H1 (cell line): ENCODE measurements at regions not wholly inside any gene's neighbourhood (a gene's known extent, or its start where the extent isn't known, plus 50 kb on each side); places are given as distances from the start of the nearest gene placed in this dataset.

ENCODE experiments used
- CTCF ChIA-PET: fragments of 300-600 bp; sonication (Branson Sonifier 250); formaldehyde crosslinking; loops from one replicate; lab custom pipeline; 2021; ENCODE audit not compliant: partially characterized antibody; lab: Charles Lee
- POLR2A ChIA-PET: fragments of 300-600 bp; sonication (Branson Sonifier 250); formaldehyde crosslinking; loops from one replicate; lab custom pipeline; 2021; ENCODE audit warnings: inconsistent platforms; ENCODE audit not compliant: partially characterized antibody; lab: Charles Lee
- DNase-seq, 2 experiments: peaks; one replicate each; pipeline versions ENCODE4 v3.0.0 to v3.0.0-alpha.2; 2010 to 2022; ENCODE audit warnings: low spot score in 2 of 2, low read depth in 1 of 2, mixed read lengths in 1 of 2
- FAIRE-seq: peaks from 2 replicates; lab custom pipeline; 2011; peaks lifted over from hg19 to GRCh38; lab: Jason Lieb, UNC
- H2AFZ ChIP-seq: 2 replicates; pipeline ENCODE4 v1.8.1; 2012; ENCODE audit warnings: low read length, inconsistent platforms
- H2AK5ac ChIP-seq: 2 replicates; pipeline ENCODE4 v1.6.1; 2013; ENCODE audit warnings: low read depth, low read length
- H2BK120ac ChIP-seq: replicated peaks from 2 replicates; pipeline ENCODE3; 2013; ENCODE audit warnings: low read depth, low read length, inconsistent platforms
- H2BK12ac ChIP-seq: 2 replicates; pipeline ENCODE4 v1.6.1; 2013; ENCODE audit warnings: low read depth, low read length
- H2BK15ac ChIP-seq: 2 replicates; pipeline ENCODE4 v1.6.1; 2013; ENCODE audit warnings: low read length
- H2BK20ac ChIP-seq: 2 replicates; pipeline ENCODE4 v1.6.1; 2013; ENCODE audit warnings: low read length
- H2BK5ac ChIP-seq: 2 replicates; pipeline ENCODE4 v1.6.1; 2013; ENCODE audit warnings: low read depth, low read length
- H3K14ac ChIP-seq: 2 replicates; pipeline ENCODE4 v1.6.1; 2013; ENCODE audit warnings: inconsistent platforms; ENCODE audit not compliant: insufficient read length
- H3K18ac ChIP-seq: 2 replicates; pipeline ENCODE4 v1.6.1; 2013; ENCODE audit warnings: low read length; ENCODE audit errors: extremely low read depth
- H3K23ac ChIP-seq: 2 replicates; pipeline ENCODE4 v1.6.1; 2013; ENCODE audit warnings: inconsistent platforms; ENCODE audit not compliant: insufficient read length
- H3K23me2 ChIP-seq: 2 replicates; pipeline ENCODE4 v1.6.1; 2013; ENCODE audit warnings: low read depth, low read length
- H3K27ac ChIP-seq: 2 replicates; pipeline ENCODE4 v1.6.1; 2011; ENCODE audit warnings: low read depth, low read length, inconsistent platforms
- H3K27me3 ChIP-seq, 4 experiments: replicated peaks in 1 of 4; 1 replicate in 1 of 4; 2 replicates in 3 of 4; pipeline versions ENCODE4 v1.6.1 to v1.8.1; 2011 to 2013; ENCODE audit warnings: low read length in 3 of 4, mild to moderate bottlenecking in 3 of 4, inconsistent platforms in 2 of 4, mixed read lengths in 2 of 4, moderate library complexity in 1 of 4; ENCODE audit not compliant: control insufficient read depth in 3 of 4, insufficient read depth in 3 of 4; ENCODE audit errors: extremely low read depth in 1 of 4
- H3K36me3 ChIP-seq, 4 experiments: 2 replicates each; pipeline versions ENCODE4 v1.6.1 to v1.8.1; 2011 to 2013; ENCODE audit warnings: mild to moderate bottlenecking in 4 of 4, low read length in 3 of 4, moderate library complexity in 2 of 4, control low read depth in 1 of 4, inconsistent platforms in 1 of 4; ENCODE audit not compliant: insufficient read depth in 4 of 4, control insufficient read depth in 2 of 4
- H3K4ac ChIP-seq: replicated peaks from 2 replicates; pipeline ENCODE3; 2013; ENCODE audit warnings: low read length, low read depth, mixed read lengths, inconsistent platforms; ENCODE audit not compliant: insufficient read length
- H3K4me1 ChIP-seq, 4 experiments: replicated peaks in 1 of 4; 1 replicate in 1 of 4; 2 replicates in 3 of 4; pipeline versions ENCODE4 v1.6.1 to v1.8.1; 2011 to 2013; ENCODE audit warnings: low read length in 3 of 4, inconsistent platforms in 2 of 4, mixed read lengths in 1 of 4; ENCODE audit not compliant: insufficient read depth in 4 of 4, control insufficient read depth in 3 of 4
- H3K4me2 ChIP-seq, 2 experiments: 2 replicates each; pipeline versions ENCODE4 v1.6.1 to v1.8.1; 2011 to 2013; ENCODE audit warnings: low read depth in 2 of 2, low read length in 2 of 2, control low read depth in 1 of 2, inconsistent platforms in 1 of 2, mild to moderate bottlenecking in 1 of 2; ENCODE audit not compliant: insufficient read depth in 1 of 2
- H3K4me3 ChIP-seq, 4 experiments: fragments of 200-600, 300-600 bp in 1 of 4; sonication (generic), shearing (Covaris generic), sonication (Bioruptor Twin) in 1 of 4; 2 replicates each; pipeline versions ENCODE4 v1.5.1 to v1.8.1; 2011 to 2016; ENCODE audit warnings: low read length in 4 of 4, low read depth in 3 of 4, control low read depth in 2 of 4, inconsistent platforms in 2 of 4, mild to moderate bottlenecking in 2 of 4, mixed read lengths in 1 of 4, moderate library complexity in 1 of 4; ENCODE audit not compliant: insufficient read depth in 2 of 4; ENCODE audit errors: extremely low read depth in 1 of 4
- H3K56ac ChIP-seq: replicated peaks from 2 replicates; pipeline ENCODE3; 2013; ENCODE audit warnings: low read depth, mild to moderate bottlenecking, mixed read lengths, low read length, inconsistent platforms; ENCODE audit not compliant: insufficient read length
- H3K79me1 ChIP-seq: 2 replicates; pipeline ENCODE4 v1.6.1; 2013; ENCODE audit warnings: low read depth, low read length, control low read depth
- H3K79me2 ChIP-seq, 2 experiments: 2 replicates each; pipeline versions ENCODE4 v1.6.1 to v1.8.1; 2012 to 2013; ENCODE audit warnings: low read length in 2 of 2, mild to moderate bottlenecking in 2 of 2, inconsistent platforms in 1 of 2; ENCODE audit not compliant: insufficient read depth in 2 of 2, control insufficient read depth in 1 of 2
- H3K9ac ChIP-seq, 4 experiments: replicated peaks in 1 of 4; 1 replicate in 1 of 4; 2 replicates in 3 of 4; pipeline versions ENCODE4 v1.6.1 to v1.8.1; 2011 to 2013; ENCODE audit warnings: low read depth in 3 of 4, low read length in 3 of 4, control low read depth in 2 of 4, mild to moderate bottlenecking in 2 of 4, moderate library complexity in 2 of 4, inconsistent platforms in 1 of 4; ENCODE audit errors: extremely low read depth in 1 of 4
- H3K9me3 ChIP-seq, 2 experiments: 2 replicates each; pipeline versions ENCODE4 v1.6.1 to v1.8.1; 2012 to 2013; ENCODE audit warnings: mild to moderate bottlenecking in 2 of 2, moderate library complexity in 2 of 2, control low read depth in 1 of 2, inconsistent platforms in 1 of 2, low read depth in 1 of 2, low read length in 1 of 2, mixed read lengths in 1 of 2; ENCODE audit not compliant: insufficient read depth in 2 of 2
- H4K20me1 ChIP-seq, 2 experiments: replicated peaks in 1 of 2; 2 replicates each; pipeline versions ENCODE3 to v1.8.1; 2011 to 2013; ENCODE audit warnings: inconsistent platforms in 2 of 2, low read length in 2 of 2, mild to moderate bottlenecking in 1 of 2; ENCODE audit not compliant: insufficient read depth in 2 of 2, control insufficient read depth in 1 of 2
- H4K5ac ChIP-seq: 2 replicates; pipeline ENCODE4 v1.6.1; 2013; ENCODE audit warnings: low read length, low read depth, mixed read lengths, inconsistent platforms; ENCODE audit not compliant: insufficient read length
- H4K8ac ChIP-seq: 2 replicates; pipeline ENCODE4 v1.8.0; 2013; ENCODE audit warnings: mild to moderate bottlenecking, moderate library complexity, low read length, inconsistent platforms; ENCODE audit not compliant: insufficient read depth; ENCODE audit errors: extremely low read depth
- H4K91ac ChIP-seq: replicated peaks from 2 replicates; pipeline ENCODE3; 2013; ENCODE audit warnings: low read length, mixed read lengths, inconsistent platforms; ENCODE audit not compliant: insufficient read length
- BRCA1 ChIP-seq: IDR thresholded peaks from 2 replicates; pipeline ENCODE4 v1.6.1; 2012; ENCODE audit warnings: low read depth, low read length, improper control_type of control experiment
- CBX5 ChIP-seq: fragments of 300-800, 300-1000 bp; sonication (generic); IDR thresholded peaks from 2 replicates; pipeline ENCODE4 v1.7.1; 2016; ENCODE audit warnings: antibody characterized with exemption, low read length, low read depth
- CBX8 ChIP-seq: fragments of 300-800, 300-1000 bp; sonication (generic); IDR thresholded peaks from 2 replicates; pipeline ENCODE4 v1.7.1; 2016; ENCODE audit warnings: low read depth, low read length, borderline replicate concordance
- EGR1 ChIP-seq: IDR thresholded peaks from 2 replicates; pipeline ENCODE4 v1.6.1; 2011; ENCODE audit warnings: low read depth, low read length, borderline replicate concordance
- JUND ChIP-seq: IDR thresholded peaks from 2 replicates; pipeline ENCODE4 v1.6.1; 2011; ENCODE audit warnings: mild to moderate bottlenecking, improper control_type of control experiment, low read length
- KDM5A ChIP-seq: fragments of 200-600 bp; IDR thresholded peaks from 2 replicates; pipeline ENCODE4 v1.7.1; 2012; ENCODE audit warnings: mild to moderate bottlenecking, low read length, inconsistent platforms, mixed read lengths
- RNF2 ChIP-seq: fragments of 200-900, 300-1000 bp; sonication (generic); IDR thresholded peaks from 2 replicates; pipeline ENCODE4 v1.7.1; 2016; ENCODE audit warnings: borderline replicate concordance, low read depth, mild to moderate bottlenecking, antibody characterized with exemption, low read length; ENCODE audit not compliant: poor library complexity, severe bottlenecking; ENCODE audit errors: missing control alignments
- RXRA ChIP-seq: IDR thresholded peaks from 2 replicates; pipeline ENCODE4 v1.6.1; 2011; ENCODE audit warnings: low read depth, mild to moderate bottlenecking, low read length, moderate library complexity; ENCODE audit not compliant: insufficient read depth
- SUZ12 ChIP-seq: fragments of 200-600 bp; sonication (generic); IDR thresholded peaks from 2 replicates; pipeline ENCODE4 v1.6.1; 2012; ENCODE audit warnings: mild to moderate bottlenecking, inconsistent platforms, low read length, moderate library complexity, mixed read lengths
- YY1 ChIP-seq: IDR thresholded peaks from 2 replicates; pipeline ENCODE4 v1.6.1; 2011; ENCODE audit warnings: low read depth, mild to moderate bottlenecking, low read length
- WGBS, 2 experiments: shearing (Covaris generic) in 1 of 2; methylation state at CpG; one replicate each; pipeline versions ENCODE4 v1.1.6 to v1.1.7; 2013 to 2015; ENCODE audit warnings: low lambda C conversion rate in 2 of 2, mixed read lengths in 2 of 2, inconsistent platforms in 1 of 2, low coverage in 1 of 2, missing lambda C conversion rate in 1 of 2; ENCODE audit not compliant: insufficient replicate concordance in 2 of 2, insufficient coverage in 1 of 2, insufficient read length in 1 of 2; ENCODE audit errors: extremely low coverage in 1 of 2, missing lambda C conversion rate in 1 of 2; 5-methylcytosine and 5-hydroxymethylcytosine counted together
- TF ChIP-seq, protein P1 (sequence below): IDR thresholded peaks from 2 replicates; pipeline ENCODE4 v1.6.1; 2012; ENCODE audit warnings: low read length, inconsistent platforms
- TF ChIP-seq, protein P2 (sequence below): IDR thresholded peaks from 2 replicates; pipeline ENCODE4 v1.6.1; 2012; ENCODE audit warnings: inconsistent platforms

DNA sequence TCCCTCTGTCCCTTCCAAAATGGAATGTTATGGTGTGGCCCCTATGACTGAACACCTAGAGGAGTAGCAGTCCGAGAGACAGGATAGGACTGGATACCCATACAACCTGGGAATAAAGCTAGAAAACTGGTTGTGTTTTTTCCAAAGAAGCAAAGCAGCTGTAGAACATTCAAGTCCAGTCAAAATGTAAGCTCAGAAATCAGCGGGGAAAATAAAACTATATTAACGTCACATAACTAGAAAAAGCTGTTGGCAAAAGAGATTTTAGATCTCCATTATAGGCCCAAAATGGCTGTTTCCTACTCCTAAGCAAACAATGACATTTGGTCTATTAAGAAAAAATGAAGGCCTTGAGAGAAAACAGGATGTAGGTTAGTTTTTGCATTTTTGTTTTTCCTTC lies 177.7 kb downstream of the PTN start:
- Histone ChIP-seq H3K23ac (no peak overlapping the region), H3K79me1 (no peaks in the 10 kb centered on the region), H2BK5ac (no peak overlapping the region), H3K36me3 (no peaks in the 10 kb centered on the region), H3K23me2 (no peaks in the 10 kb centered on the region; the same call in 1 of the 2 replicates), H3K79me2 (no peaks in the 10 kb centered on the region), H4K20me1 (no peaks in the 10 kb centered on the region), H2BK20ac (no peak overlapping the region), H4K91ac (no peak overlapping the region), H3K4ac (no peak overlapping the region), H3K9me3 (no peaks in the 10 kb centered on the region), H3K9ac (no peak overlapping the region), H2BK12ac (no peak overlapping the region), H3K27ac (no peak overlapping the region), H3K56ac (no peak overlapping the region), H3K4me2 (no peak overlapping the region), H4K8ac (no peak overlapping the region), H3K4me3 (no peak overlapping the region), H2AFZ (no peak overlapping the region), H2AK5ac (no peak overlapping the region), H3K14ac (no peak overlapping the region), H3K27me3 (no peaks in the 10 kb centered on the region), H3K4me1 (no peaks in the 10 kb centered on the region), H4K5ac (no peak overlapping the region), H2BK120ac (no peak overlapping the region), H2BK15ac (no peak overlapping the region), H3K18ac (no peak overlapping the region)
- ChIA-PET POLR2A (no interaction called here), CTCF (interaction anchor here (0.6 to 2.0 kb wide), 7 partner anchors 80 to 426 kb away, joined by 3 to 7 read pairs (median 3); no protein-coding TSS in a partner anchor)
- 93% methylated on average over 3 of the region's 3 CpGs; no CpG with 5 or more reads in 1 of the 2 experiments for WGBS, 2 experiments
- DNase-seq: no peak
- FAIRE-seq: no peak
- no peak for TF ChIP-seq RXRA
- TF ChIP-seq YY1: no peak
- TF ChIP-seq EGR1: no peak
- no peak for TF ChIP-seq BRCA1
- no peak for TF ChIP-seq JUND
- TF ChIP-seq KDM5A: no peak
- TF ChIP-seq CBX8: no peak
- TF ChIP-seq, protein P1, sequence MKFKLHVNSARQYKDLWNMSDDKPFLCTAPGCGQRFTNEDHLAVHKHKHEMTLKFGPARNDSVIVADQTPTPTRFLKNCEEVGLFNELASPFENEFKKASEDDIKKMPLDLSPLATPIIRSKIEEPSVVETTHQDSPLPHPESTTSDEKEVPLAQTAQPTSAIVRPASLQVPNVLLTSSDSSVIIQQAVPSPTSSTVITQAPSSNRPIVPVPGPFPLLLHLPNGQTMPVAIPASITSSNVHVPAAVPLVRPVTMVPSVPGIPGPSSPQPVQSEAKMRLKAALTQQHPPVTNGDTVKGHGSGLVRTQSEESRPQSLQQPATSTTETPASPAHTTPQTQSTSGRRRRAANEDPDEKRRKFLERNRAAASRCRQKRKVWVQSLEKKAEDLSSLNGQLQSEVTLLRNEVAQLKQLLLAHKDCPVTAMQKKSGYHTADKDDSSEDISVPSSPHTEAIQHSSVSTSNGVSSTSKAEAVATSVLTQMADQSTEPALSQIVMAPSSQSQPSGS: no peak
- TF ChIP-seq CBX5: no peak
- no peak for TF ChIP-seq SUZ12
- TF ChIP-seq RNF2: no peak
- TF ChIP-seq, protein P2, sequence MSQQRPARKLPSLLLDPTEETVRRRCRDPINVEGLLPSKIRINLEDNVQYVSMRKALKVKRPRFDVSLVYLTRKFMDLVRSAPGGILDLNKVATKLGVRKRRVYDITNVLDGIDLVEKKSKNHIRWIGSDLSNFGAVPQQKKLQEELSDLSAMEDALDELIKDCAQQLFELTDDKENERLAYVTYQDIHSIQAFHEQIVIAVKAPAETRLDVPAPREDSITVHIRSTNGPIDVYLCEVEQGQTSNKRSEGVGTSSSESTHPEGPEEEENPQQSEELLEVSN: no peak
